Keratinocyte (primary cell): ENCODE measurements at regions not wholly inside any gene's neighbourhood (a gene's known extent, or its start where the extent isn't known, plus 50 kb on each side); places are given as distances from the start of the nearest gene placed in this dataset.

Source experiments
- CTCF ChIP-seq, 3 experiments: IDR thresholded peaks in 1 of 3; conservative IDR thresholded peaks in 1 of 3; optimal IDR thresholded peaks in 1 of 3; 2 replicates in 2 of 3; 3 replicates in 1 of 3; pipeline versions ENCODE3 to v1.5.1; 2011; ENCODE audit warnings: low read length in 3 of 3, mild to moderate bottlenecking in 3 of 3, moderate library complexity in 2 of 3, control low read depth in 1 of 3, inconsistent platforms in 1 of 3; ENCODE audit not compliant: insufficient read depth in 2 of 3; ENCODE audit errors: extremely low read depth in 1 of 3
- EZH2 ChIP-seq: IDR thresholded peaks from one replicate; pipeline ENCODE4 v1.6.1; 2012; ENCODE audit warnings: inconsistent platforms, mild to moderate bottlenecking, low read length, moderate library complexity

- TF ChIP-seq CTCF (optimal IDR thresholded peaks at IDR 0.05 in 1 of 3, IDR thresholded peaks at IDR 0.05 in 1 of 3, conservative IDR thresholded peaks at IDR 0.05 in 1 of 3; ENCODE audit: extremely low read depth in 1 of 3, insufficient read depth in 2 of 3, low read length in 3 of 3) (no peak), EZH2 (no peak)
Measured at GRCh38 chr12:27193854-27194544, 50.1 kb upstream of the STK38L start.
